DOHH2 (cell line): ENCODE measurements at regions not wholly inside any gene's neighbourhood (a gene's known extent, or its start where the extent isn't known, plus 50 kb on each side); places are given as distances from the start of the nearest gene placed in this dataset.

Experiments used
- H3F3A ChIP-seq: fragments of 200-600 bp; sonication (generic), shearing (Covaris generic); 2 replicates; pipeline ENCODE4 v1.6.0; 2016; ENCODE audit warnings: antibody characterized with exemption, mild to moderate bottlenecking; ENCODE audit not compliant: control insufficient read depth, insufficient read depth
- H3K27ac ChIP-seq: fragments of 200-600 bp; sonication (generic); 2 replicates; pipeline ENCODE4 v1.5.1; 2014; ENCODE audit warnings: low read depth, mild to moderate bottlenecking, low read length, moderate library complexity
- H3K27me3 ChIP-seq: fragments of 200-600 bp; sonication (generic); 2 replicates; pipeline ENCODE4 v1.6.1; 2014; ENCODE audit warnings: mild to moderate bottlenecking, low read length, mixed read lengths; ENCODE audit not compliant: control insufficient read depth
- H3K36me3 ChIP-seq: fragments of 200-600 bp; sonication (generic); 2 replicates; pipeline ENCODE4 v1.6.1; 2014; ENCODE audit warnings: mild to moderate bottlenecking, low read length, moderate library complexity, mixed read lengths; ENCODE audit not compliant: control insufficient read depth
- H3K4me1 ChIP-seq: fragments of 200-600 bp; sonication (generic); 2 replicates; pipeline ENCODE4 v1.6.1; 2014; ENCODE audit warnings: mild to moderate bottlenecking, low read length, mixed read lengths; ENCODE audit not compliant: control insufficient read depth
- H3K4me2 ChIP-seq: fragments of 200-600 bp; sonication (generic); 2 replicates; pipeline ENCODE4 v1.6.0; 2014; ENCODE audit warnings: mild to moderate bottlenecking, low read length, moderate library complexity
- H3K4me3 ChIP-seq: fragments of 200-600 bp; sonication (generic); 2 replicates; pipeline ENCODE4 v1.5.1; 2014; ENCODE audit warnings: mild to moderate bottlenecking, low read length, mixed read lengths
- H3K79me2 ChIP-seq: fragments of 200-600 bp; sonication (generic); 2 replicates; pipeline ENCODE4 v1.6.1; 2014; ENCODE audit warnings: mild to moderate bottlenecking, low read length, mixed read lengths; ENCODE audit not compliant: control insufficient read depth
- H3K9me2 ChIP-seq: fragments of 200-600 bp; sonication (generic); replicated peaks from 2 replicates; pipeline ENCODE4 v1.6.1; 2014; ENCODE audit warnings: mild to moderate bottlenecking, low read length, mixed read lengths; ENCODE audit not compliant: control insufficient read depth
- H3K9me3 ChIP-seq: fragments of 200-600 bp; sonication (generic); 2 replicates; pipeline ENCODE4 v1.6.1; 2014; ENCODE audit warnings: antibody characterized with exemption, low read length, mixed read lengths; ENCODE audit not compliant: control insufficient read depth, insufficient read depth
- H4K20me1 ChIP-seq: fragments of 200-600 bp; sonication (generic); 2 replicates; pipeline ENCODE4 v1.6.0; 2014; ENCODE audit warnings: low read depth, mild to moderate bottlenecking, antibody characterized with exemption, low read length, moderate library complexity; ENCODE audit not compliant: control insufficient read depth, insufficient read depth
- CTCF ChIP-seq: fragments of 200-600 bp; sonication (generic); IDR thresholded peaks from one replicate; pipeline ENCODE4 v1.5.1; 2014; ENCODE audit warnings: antibody characterized with exemption, mild to moderate bottlenecking, low read depth, low read length; ENCODE audit not compliant: poor library complexity, severe bottlenecking
- EZH2phosphoT487 ChIP-seq: fragments of 200-600 bp; sonication (generic); IDR thresholded peaks from 2 replicates; pipeline ENCODE4 v1.6.1; 2017; ENCODE audit warnings: borderline replicate concordance, mild to moderate bottlenecking, antibody characterized with exemption, low read length, moderate library complexity, mixed read lengths

GRCh38 chr2:126317790-126318431 is 338.0 kb upstream of the GYPC start:
- no peaks in the 10 kb centered on the region for H3K4me1 ChIP-seq
- H3K9me2 ChIP-seq = no peaks in the 10 kb centered on the region
- no peaks in the 10 kb centered on the region for H3K27me3 ChIP-seq
- no peaks in the 10 kb centered on the region for H3K9me3 ChIP-seq
- H3K4me2 ChIP-seq = no peak overlapping the region
- H3K4me3 ChIP-seq = no peak overlapping the region
- H3K36me3 ChIP-seq = no peaks in the 10 kb centered on the region
- H3K27ac ChIP-seq = no peak overlapping the region
- H4K20me1 ChIP-seq = no peaks in the 10 kb centered on the region
- H3K79me2 ChIP-seq = no peaks in the 10 kb centered on the region
- H3F3A ChIP-seq = no peaks in the 10 kb centered on the region
- TF ChIP-seq EZH2phosphoT487 (no peak), CTCF (no peak)

GRCh38 chr2:126322342-126322741 is 333.6 kb upstream of the GYPC start:
- Histone ChIP-seq H3K9me2 (no peaks in the 10 kb centered on the region), H3K27ac (no peak overlapping the region), H3K9me3 (no peaks in the 10 kb centered on the region), H3K36me3 (no peaks in the 10 kb centered on the region), H4K20me1 (no peaks in the 10 kb centered on the region), H3F3A (no peaks in the 10 kb centered on the region), H3K79me2 (no peaks in the 10 kb centered on the region), H3K4me1 (no peaks in the 10 kb centered on the region), H3K4me3 (no peak overlapping the region), H3K4me2 (no peak overlapping the region), H3K27me3 (no peaks in the 10 kb centered on the region)
- TF ChIP-seq EZH2phosphoT487 (no peak), CTCF (no peak)

GRCh38 chr2:126325202-126325601 is 330.8 kb upstream of the GYPC start:
- Histone ChIP-seq H3K27me3 (no peaks in the 10 kb centered on the region), H3K36me3 (no peaks in the 10 kb centered on the region), H3K4me2 (no peak overlapping the region), H3K79me2 (no peaks in the 10 kb centered on the region), H3K27ac (no peak overlapping the region), H3K9me2 (no peaks in the 10 kb centered on the region), H3K9me3 (no peaks in the 10 kb centered on the region; the same call in 1 of the 2 replicates), H3K4me1 (no peaks in the 10 kb centered on the region), H4K20me1 (no peaks in the 10 kb centered on the region), H3F3A (no peaks in the 10 kb centered on the region), H3K4me3 (no peak overlapping the region)
- TF ChIP-seq CTCF = no peak
- no peak for TF ChIP-seq EZH2phosphoT487
